ENCODE measurements at regions not wholly inside any gene's neighbourhood (a gene's known extent, or its start where the extent isn't known, plus 50 kb on each side); places are given as distances from the start of the nearest gene placed in this dataset.
A peak's percentile ranks its signal among the peaks of the same experiment; 100 is the strongest.
"Not testable (repeated sequence)": the region's sequence is repeated elsewhere in the genome, so short reads cannot be mapped to it uniquely, and the experiment has no call there.

DNA sequence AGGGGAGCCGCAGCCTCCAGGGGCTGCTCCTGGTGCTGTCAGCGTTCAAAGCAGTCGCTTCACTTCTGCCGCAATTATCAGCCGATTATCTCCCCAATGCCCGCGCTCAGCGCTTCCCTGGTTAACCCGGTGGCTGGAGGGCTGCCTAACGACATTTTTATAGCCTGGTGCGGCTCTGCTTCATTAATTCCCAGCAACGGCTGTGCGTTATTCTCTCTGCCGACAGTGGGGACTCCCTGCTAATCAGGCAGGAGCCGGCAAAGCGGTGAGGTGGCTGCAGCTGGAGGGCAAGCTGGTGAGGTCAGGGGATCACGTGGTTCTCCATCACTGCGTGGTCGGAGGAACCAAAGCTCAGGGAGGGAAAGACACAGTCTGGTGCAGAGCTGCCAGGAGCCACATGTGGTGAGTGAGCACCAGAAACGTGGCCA lies 62.9 kb downstream of the GLRX5 start:
- no peak for DNase-seq

DNA sequence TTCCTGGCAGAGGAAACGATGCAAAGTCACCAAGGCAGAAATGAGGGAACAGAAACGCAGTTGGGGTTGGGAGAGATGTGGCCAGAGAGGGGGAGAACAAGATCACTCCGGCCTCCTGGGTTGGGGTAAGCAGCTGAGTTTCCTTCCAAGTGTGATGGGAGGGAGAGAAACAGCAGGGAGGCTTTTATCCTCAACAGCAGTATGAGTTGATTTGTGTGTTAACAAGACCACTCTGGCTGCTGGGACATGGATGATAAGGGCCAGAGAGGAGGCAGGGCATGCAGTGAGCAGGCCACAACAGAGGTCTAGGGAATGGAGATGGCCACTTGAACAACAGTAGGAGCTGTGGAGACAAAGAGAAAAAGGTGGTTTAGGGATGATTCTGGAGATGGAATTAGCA lies 66.8 kb downstream of the GLRX5 start:
- no peak for DNase-seq

DNA sequence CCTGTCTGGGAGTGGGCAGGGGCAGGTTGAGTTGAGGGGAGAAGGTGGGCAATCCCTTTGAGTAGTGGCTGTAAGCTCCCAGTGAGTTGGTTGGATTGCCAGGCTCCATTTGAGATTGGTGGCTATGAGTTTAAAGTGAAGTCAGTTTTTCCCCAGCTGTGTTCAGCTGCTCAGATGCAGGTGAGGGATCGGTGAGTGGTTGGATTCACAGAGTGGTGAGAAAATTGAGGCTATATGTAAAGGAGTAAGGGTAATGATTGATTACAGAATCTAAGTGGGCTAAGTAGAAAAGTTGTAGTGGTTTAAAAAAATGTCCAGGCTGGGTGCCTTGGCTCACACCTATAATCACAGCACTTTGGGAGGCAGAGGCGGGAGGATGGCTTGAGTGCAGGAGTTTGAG lies 68.6 kb downstream of the GLRX5 start:
- DNase-seq: no peak

DNA sequence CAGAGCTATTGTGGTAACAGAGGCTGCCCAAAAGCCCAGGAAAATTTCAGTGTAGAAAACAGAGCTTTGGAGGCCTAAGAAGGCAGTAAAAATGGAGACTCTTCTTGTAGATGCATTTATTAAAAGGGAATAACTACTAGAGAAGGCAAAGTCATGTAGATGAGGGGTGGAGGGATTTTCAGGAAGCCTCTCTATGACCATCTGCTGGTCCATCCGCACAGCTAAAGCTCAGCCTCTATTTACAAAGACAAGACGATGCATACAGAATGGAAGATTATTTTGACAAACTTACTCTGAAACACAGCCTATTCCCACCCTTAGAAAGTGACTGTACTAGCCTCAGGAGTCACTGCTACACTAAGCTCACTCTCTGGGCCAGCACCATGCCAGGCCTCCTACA lies 71.4 kb downstream of the GLRX5 start:
- DNase-seq: no peak

DNA sequence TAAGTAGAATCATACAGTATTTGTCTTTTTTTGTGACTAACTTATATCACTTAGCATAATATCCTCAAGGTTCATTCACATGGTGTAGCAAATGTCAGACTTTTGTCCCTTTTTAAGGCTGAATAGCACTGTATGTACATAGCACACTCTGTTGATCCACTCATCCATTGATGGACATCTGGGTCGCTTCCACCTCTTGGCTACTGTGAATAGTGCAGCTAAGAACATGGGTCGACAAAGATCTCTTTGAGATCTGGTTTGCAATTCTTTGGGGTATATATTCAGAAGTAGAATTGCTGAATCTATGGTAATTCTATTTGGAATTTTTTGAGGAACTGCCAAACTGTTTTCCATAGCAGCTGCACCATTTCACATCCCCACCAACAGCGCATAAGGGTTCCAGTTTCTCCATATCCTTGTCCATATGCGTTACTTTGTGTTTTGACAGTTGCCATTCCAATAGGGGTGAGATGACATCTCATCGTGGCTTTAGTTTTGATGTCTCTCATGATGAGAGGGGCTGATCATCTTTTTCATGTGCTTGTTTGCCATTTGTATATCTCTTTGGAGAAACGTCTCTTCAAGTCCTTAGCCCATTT lies 73.9 kb downstream of the GLRX5 start:
- no peak for DNase-seq

DNA sequence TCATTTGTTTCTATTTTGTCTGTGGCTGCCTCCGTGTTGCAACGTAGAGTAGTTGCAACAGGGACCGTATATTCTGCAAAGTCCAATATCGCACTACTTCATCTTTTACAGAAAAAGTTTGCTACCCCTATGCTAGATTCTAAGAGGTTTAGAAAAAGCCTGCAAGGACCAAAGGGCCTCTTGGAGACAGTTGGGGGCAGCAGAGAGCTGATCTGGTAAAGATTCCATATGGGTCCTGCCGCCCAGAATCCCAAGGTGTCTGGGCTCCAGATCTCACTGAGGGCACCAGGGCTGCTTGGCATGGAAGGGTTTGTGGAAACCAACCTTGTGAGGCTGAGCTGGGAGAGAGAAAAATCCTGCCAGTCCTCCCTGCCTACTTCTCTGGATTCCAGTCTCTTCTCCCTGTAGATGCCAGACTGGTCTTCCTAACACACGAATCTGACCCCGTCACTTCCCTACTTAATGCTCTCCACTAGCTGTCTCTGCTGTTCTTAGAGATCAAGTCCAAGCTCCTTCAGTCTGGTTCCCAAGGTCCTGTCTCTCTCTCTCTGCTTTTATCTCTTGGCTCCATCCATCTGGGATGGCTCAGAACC lies 74.6 kb downstream of the GLRX5 start:
- peak; percentile 17 for DNase-seq

DNA sequence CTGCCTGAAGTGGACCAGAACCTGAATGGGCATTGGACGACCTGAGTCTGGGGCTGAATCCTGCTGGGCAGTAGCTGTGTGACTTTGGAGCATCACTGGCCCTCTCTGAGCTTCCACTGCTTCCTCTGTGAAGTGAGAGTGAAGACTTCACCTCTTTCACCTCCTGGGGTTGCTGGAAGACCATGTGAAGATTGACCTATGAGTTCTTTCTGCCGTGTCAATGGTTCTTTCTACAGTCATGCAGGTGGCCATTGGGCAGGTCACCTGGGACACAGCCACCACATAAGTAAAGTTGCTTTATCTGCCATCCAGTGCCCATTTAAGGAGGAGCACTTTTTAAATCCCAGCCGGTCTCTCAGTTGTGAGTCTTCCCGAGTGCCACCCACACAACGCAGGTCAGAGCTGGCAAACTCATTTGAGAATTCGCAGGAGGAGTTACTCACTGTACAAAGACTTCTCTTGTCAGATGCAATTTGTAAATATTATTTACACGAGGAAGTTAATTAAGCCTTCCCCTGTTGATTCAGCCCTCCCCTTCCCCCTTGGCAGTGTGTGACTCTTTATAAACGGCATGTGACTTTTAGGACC lies 74.8 kb upstream of the TCL1B start:
- DNase-seq: no peak

DNA sequence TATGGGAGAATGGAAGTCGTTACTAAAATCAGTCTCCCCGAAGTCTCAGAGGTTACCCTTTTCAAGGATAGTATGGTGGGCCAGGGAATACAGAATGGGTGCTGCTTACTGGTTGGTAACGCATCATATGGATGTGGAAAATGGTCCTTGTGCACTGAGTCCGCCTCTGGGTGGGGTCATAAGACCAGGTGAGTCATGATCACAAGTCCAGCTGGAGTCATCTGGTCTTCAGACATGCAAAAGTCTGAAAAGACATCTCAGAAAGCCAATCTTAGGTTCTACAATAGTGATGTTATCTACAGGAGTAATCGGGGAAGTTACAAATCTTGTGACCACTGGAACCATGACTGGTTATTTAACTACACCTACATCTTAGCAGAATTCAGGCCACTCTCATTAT lies 71.9 kb upstream of the TCL1B start:
- no peak for DNase-seq

DNA sequence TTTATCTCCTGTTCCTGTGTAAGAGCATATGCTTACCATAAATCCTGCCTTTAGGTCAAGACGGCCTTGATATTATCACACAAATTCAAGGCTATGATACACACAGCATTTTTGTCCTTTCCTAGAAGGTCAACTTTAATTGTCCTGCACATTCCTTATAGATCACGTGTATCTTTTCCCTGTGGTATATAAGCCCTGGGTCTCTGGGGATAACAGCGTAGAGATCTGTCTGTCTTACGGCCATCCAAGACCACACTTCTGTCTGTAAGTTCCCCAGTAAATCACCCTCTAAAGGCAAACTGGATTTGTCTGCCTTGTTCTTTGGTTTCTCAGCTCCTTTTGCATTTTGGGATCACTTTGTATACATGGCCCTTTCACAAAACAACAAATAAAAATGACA lies 69.5 kb upstream of the TCL1B start:
- DNase-seq: no peak

DNA sequence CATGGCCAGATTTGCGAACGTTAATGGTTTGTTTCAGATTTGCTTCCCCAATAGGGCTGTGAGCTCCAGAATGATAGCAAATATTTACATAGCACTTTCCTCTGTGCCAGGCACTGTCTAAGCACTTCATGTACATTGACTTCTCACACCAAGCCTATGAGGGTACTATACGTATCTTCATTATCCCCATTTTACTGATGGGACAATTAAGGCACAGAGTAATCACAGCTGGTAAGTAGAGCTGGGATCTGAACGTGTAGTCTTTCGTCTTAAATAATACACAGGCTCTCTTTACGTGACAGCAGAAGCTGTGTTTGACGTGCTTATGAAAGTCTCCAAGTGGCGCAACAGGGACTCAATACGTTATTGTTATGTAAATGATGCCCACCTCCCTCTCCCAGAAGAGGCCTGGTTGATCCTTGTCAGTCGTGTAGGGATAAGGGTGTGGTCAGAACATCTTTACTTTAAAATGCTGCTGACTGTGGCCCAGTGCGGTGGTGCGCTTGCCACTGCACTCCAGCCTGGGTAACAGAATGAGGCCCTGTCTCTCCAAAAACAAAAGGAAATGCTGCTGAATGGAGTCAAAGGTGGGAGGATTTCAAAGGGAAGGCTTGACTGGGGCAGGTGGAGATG lies 66.3 kb upstream of the TCL1B start:
- DNase-seq: no peak

DNA sequence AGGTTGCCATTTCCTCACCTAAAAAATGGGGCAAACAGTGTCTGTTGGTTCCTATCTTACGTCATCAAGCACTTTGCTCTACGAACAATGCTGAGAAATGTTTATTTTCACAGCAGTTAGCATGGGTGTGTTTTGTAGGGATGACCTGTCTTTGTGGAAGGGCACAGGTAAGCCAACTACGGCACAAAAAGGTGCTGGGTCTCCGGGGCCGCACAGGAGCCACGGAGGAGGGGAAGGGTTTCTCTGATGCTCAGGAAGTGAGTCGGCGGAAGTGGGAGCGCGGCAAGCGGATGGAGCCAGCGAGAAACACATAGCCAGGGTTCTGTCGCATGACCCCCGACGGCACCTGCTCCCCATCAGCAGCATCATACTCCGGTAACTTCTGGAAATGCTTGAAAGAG lies 65.6 kb upstream of the TCL1B start:
- peak; percentile 46 for DNase-seq

DNA sequence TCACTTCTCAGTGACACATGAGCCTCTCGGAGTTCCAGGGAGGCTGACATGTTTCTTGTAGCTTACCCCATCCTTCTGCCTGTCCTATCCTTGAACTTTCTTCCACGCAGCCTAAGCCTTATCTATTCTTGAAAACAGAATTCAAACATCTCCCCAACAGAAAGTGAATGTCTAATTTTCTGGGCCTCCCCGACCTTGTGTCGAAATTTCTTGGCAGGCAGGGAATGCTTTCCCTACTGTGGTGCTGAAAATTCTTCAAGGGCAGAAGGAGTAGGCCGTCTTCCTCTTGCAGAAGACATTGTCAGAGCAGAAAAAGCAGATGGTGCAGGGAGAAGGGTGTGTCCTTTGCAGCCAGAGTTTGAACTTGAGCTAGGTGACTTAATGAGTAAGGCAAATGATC lies 63.0 kb upstream of the TCL1B start:
- DNase-seq: no peak

DNA sequence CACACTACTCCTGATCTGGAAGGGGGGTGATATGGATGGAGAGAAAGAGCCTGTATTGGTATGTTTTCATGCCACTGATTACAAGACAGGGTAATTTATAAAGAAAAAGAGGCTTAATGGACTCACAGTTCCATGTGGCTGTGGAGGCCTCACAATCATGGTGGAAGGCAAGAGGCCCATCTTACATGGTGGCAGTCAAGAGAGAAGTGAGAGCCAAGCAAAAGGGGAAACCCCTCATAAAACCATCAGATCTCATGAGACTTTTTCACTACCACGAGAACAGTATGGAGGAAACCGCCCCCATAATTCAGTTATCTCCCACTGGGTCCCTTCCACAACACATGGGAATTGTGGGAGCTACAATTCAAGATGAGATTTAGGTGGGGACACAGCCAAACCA lies 60.5 kb upstream of the TCL1B start:
- not testable (repeated sequence) for DNase-seq

DNA sequence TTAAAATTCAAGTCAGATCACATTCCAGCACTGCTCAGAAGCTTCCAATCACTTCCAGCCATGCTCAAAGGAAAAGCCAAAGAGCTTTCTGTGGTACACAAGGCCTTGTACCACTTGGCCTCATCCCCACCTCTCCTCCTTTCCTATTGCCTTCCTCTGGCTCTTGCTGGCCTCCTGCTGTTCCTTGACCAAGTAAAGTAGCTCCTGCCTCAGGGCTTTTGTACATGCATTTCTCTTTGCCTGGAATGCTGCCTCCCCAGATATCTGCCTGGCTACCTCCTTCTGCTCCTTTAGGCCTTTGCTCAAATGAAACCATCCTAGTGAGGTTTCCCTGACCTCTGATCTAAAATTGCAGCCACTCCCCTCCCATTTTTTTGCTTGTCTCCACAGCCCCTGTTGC lies 51.2 kb upstream of the TCL1B start:
- no peak for DNase-seq

All from NCI-H2081 treated with DMSO at 0.1 percent for 48 hours (cell line).